ENCODE measurements at regions not wholly inside any gene's neighbourhood (a gene's known extent, or its start where the extent isn't known, plus 50 kb on each side); places are given as distances from the start of the nearest gene placed in this dataset.

GRCh38 chr22:22384668-22385244 lies 123.8 kb downstream of the ZNF280B start:
- no peak overlapping the region for H3K23ac ChIP-seq (ENCODE audit: insufficient read length)
- H3K23me2 ChIP-seq (ENCODE audit: low read depth, low read length), result no peaks in the 10 kb centered on the region
- H4K5ac ChIP-seq (ENCODE audit: insufficient read length, low read depth, low read length), result no peak overlapping the region
- H3K14ac ChIP-seq (ENCODE audit: insufficient read length), result no peak overlapping the region
- H3K4me2 ChIP-seq (ENCODE audit: insufficient read depth in 1 of 2, low read depth in 2 of 2, low read length in 2 of 2), result no peak overlapping the region
- WGBS, 2 experiments (ENCODE audit: extremely low coverage in 1 of 2, insufficient coverage in 1 of 2, insufficient read length in 1 of 2, insufficient replicate concordance in 2 of 2, low coverage in 1 of 2, low lambda C conversion rate in 2 of 2, missing lambda C conversion rate in 1 of 2), result 88% methylated on average over 2 of the region's 2 CpGs; no CpG with 5 or more reads in 1 of the 2 experiments
- no peak overlapping the region for H2AK5ac ChIP-seq (ENCODE audit: low read depth, low read length)
- H3K4me3 ChIP-seq (ENCODE audit: extremely low read depth in 1 of 4, insufficient read depth in 2 of 4, low read depth in 3 of 4, low read length in 4 of 4), result no peak overlapping the region
- H3K36me3 ChIP-seq (ENCODE audit: control insufficient read depth in 2 of 4, insufficient read depth in 4 of 4, low read length in 3 of 4), result no peaks in the 10 kb centered on the region
- no peak overlapping the region for H4K91ac ChIP-seq (replicated peaks; ENCODE audit: insufficient read length, low read length)
- H2BK15ac ChIP-seq (ENCODE audit: low read length), result no peak overlapping the region
- H3K4me1 ChIP-seq (replicated peaks in 1 of 4; ENCODE audit: control insufficient read depth in 3 of 4, insufficient read depth in 4 of 4, low read length in 3 of 4), result no peaks in the 10 kb centered on the region
- ChIA-PET CTCF (ENCODE audit: partially characterized antibody) (interaction anchor here (0.5 to 1.8 kb wide), 3 partner anchors 13 to 745 kb away, joined by 3 to 4 read pairs (median 4); no protein-coding TSS in a partner anchor), POLR2A (ENCODE audit: partially characterized antibody) (no interaction called here)
- no peak overlapping the region for H3K4ac ChIP-seq (replicated peaks; ENCODE audit: insufficient read length, low read depth, low read length)
- no peak overlapping the region for H3K27ac ChIP-seq (ENCODE audit: low read depth, low read length)
- H3K79me2 ChIP-seq (ENCODE audit: control insufficient read depth in 1 of 2, insufficient read depth in 2 of 2, low read length in 2 of 2), result no peaks in the 10 kb centered on the region
- H2BK20ac ChIP-seq (ENCODE audit: low read length), result no peak overlapping the region
- no peak overlapping the region for H2AFZ ChIP-seq (ENCODE audit: low read length)
- peaks cover 76 to 98% (median 94%) of the 10 kb centered on the region in 4 experiments for H3K27me3 ChIP-seq (replicated peaks in 1 of 4; ENCODE audit: control insufficient read depth in 3 of 4, extremely low read depth in 1 of 4, insufficient read depth in 3 of 4, low read length in 3 of 4)
- no peak overlapping the region for H3K56ac ChIP-seq (replicated peaks; ENCODE audit: insufficient read length, low read depth, low read length)
- no peak overlapping the region for H4K8ac ChIP-seq (ENCODE audit: extremely low read depth, insufficient read depth, low read length)
- H3K9me3 ChIP-seq (ENCODE audit: insufficient read depth in 2 of 2, low read depth in 1 of 2, low read length in 1 of 2), result no peaks in the 10 kb centered on the region
- no peak for DNase-seq (ENCODE audit: low read depth in 1 of 2, low spot score in 2 of 2)
- no peak for FAIRE-seq
- H3K79me1 ChIP-seq (ENCODE audit: low read depth, low read length), result no peaks in the 10 kb centered on the region
- H4K20me1 ChIP-seq (replicated peaks in 1 of 2; ENCODE audit: control insufficient read depth in 1 of 2, insufficient read depth in 2 of 2, low read length in 2 of 2), result peaks cover 0 to 1% of the 10 kb centered on the region in 2 experiments
- H2BK12ac ChIP-seq (ENCODE audit: low read depth, low read length), result no peak overlapping the region
- TF ChIP-seq ASH2L (IDR thresholded peaks at IDR 0.05; ENCODE audit: low read length) (no peak), BRCA1 (IDR thresholded peaks at IDR 0.05; ENCODE audit: low read depth, low read length) (no peak), GTF2F1 (IDR thresholded peaks at IDR 0.05; ENCODE audit: borderline replicate concordance, low read depth, low read length) (no peak), SIRT6 (IDR thresholded peaks at IDR 0.05; ENCODE audit: low read length) (no peak), SP2 (IDR thresholded peaks at IDR 0.05; ENCODE audit: low read length) (no peak)
- H3K18ac ChIP-seq (ENCODE audit: extremely low read depth, low read length), result no peak overlapping the region
- H3K9ac ChIP-seq (replicated peaks in 1 of 4; ENCODE audit: extremely low read depth in 1 of 4, low read depth in 3 of 4, low read length in 3 of 4), result no peak overlapping the region
- no peak overlapping the region for H2BK120ac ChIP-seq (replicated peaks; ENCODE audit: low read depth, low read length)
- no peak overlapping the region for H2BK5ac ChIP-seq (ENCODE audit: low read depth, low read length)

Measured in H1 (cell line).